GM19239 (cell line): ENCODE measurements at regions not wholly inside any gene's neighbourhood (a gene's known extent, or its start where the extent isn't known, plus 50 kb on each side); places are given as distances from the start of the nearest gene placed in this dataset.

Experiments used
- DNase-seq: peaks from one replicate; pipeline ENCODE4 v3.0.0; 2011; ENCODE audit warnings: low spot score; ENCODE audit not compliant: insufficient read length
- FAIRE-seq: peaks from 2 replicates; lab custom pipeline; 2011; peaks lifted over from hg19 to GRCh38; lab: Jason Lieb, UNC

GRCh38 chr18:46419391-46420141, 237.5 kb downstream of the LOXHD1 start:
- FAIRE-seq (no peak), DNase-seq (no peak)

DNA sequence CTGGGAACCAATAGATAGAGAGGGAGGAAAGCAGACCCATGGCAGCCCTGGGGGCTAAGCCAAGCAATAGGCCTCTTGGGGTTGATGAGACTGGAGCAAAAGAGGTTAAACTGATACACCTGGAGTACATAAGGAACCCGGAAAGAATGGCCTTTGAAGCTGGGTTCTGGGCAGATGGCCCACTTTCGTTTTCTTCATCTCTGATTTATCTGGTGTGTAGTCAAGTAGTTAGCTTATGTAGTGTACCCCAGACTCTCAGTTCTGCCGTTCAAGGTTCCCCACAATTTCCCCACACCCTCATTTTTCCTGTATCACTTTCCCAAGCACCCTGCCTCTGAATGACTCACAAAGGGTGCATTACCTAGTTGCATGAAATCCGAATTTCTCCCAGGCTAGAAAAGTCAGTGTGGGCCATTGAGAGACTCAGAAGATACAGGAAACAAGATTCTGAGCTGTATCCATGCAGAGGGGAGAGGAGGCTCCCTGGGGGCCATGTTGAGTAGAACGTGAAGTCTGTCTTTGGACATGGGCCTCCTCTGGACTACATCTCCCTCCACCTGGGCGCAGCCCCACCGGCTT, 235.0 kb downstream of the LOXHD1 start:
- DNase-seq (no peak), FAIRE-seq (no peak)

DNA sequence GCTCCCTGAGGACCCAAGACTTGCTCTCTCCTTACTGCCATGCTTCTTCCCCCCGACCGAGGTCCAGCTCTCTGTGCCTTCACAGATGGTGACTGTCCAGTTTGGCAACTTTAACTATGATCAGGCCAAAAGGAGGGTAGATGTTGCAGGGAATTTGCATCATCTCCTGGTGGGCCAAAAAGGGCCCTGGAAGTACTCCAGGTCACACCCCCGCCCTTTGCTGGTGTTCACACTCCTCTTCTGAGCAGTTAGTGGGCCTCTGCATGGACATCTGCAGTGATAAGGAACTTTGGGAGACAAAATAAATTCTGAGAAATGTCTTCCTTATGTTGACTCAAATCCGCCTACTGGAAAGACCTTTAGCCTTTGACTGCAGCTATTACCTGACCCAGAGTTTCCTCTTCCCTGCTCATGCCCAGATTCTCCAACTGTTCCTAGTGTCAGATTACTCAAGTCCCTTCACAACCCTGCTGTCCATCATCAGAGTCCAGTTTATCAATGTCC, 234.4 kb downstream of the LOXHD1 start:
- DNase-seq: no peak
- FAIRE-seq: no peak

DNA sequence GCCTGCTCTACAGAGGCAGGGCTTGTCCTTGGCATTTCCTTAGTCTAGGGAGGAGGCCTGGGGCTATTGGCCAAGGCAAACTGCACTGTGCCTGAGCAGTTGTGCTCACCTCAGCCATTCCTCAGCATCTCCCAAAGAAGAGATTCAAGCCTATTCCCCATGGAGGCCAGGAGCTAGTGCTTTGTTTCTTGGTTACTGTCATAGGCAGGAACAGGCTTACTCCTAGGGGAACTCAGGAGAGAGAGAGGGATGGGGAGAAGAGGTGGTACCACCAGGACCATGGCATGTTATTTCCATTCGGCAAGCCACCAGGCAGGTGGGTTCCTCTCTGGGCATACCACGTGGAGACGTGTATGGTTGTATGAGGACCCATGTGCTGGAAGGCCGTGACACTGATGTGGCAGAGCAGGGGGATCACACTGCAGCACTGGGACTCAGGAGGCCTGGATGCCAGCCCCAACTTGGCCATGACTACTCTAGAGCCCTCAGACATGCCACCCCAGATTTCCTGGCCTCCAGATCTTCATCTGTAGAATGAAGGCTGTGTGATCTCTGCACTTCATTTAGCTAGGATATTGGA, 233.7 kb downstream of the LOXHD1 start:
- FAIRE-seq: no peak
- no peak for DNase-seq

DNA sequence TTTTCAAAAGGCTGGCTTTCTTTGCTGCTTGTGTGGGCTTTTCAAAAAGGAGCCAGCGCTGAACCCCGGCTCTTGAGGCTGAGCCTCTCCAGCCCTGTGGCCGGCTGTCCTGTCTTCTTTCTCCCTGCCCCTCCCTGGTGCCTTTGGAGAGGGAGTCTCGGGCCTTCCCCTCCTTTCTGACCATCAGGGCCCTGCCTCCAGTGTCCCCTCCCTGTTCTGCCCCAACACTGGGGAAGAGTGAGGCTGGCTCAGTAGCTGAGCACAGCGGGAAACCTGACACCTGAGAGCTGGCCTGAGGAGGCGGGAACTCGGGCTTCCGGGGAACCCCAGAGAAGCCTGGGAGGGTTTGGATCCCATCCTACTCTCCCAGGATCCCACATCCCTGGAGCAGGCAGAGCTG, 232.1 kb downstream of the LOXHD1 start:
- no peak for DNase-seq
- no peak for FAIRE-seq

DNA sequence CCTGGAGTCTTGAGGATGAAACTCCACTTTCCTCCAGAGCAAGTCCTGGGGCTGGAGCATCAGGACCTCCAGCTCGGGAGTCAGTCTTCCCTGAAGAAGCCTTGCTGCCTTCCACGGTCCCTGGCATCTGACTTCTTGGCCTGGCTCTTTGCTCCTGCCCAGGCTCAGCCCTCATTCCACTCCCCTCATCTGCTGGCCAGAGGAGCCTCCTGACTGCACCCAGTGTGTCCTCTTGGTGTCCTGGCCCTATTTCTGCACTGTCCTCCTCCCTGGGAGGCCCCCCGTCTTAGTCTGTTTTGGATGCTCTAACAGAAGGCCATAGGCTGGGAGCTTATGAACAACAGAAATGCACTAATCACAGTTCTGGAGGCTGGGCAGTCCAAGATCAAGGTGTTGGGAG, 231.5 kb downstream of the LOXHD1 start:
- FAIRE-seq: no peak
- no peak for DNase-seq

GRCh38 chr18:46426021-46426678, 230.9 kb downstream of the LOXHD1 start:
- FAIRE-seq (no peak), DNase-seq (no peak)

GRCh38 chr18:46426679-46427047, 230.4 kb downstream of the LOXHD1 start:
- no peak for DNase-seq
- no peak for FAIRE-seq
